GM23338 (cell line): ENCODE measurements at regions not wholly inside any gene's neighbourhood (a gene's known extent, or its start where the extent isn't known, plus 50 kb on each side); places are given as distances from the start of the nearest gene placed in this dataset.

Experiments used
- ATAC-seq: fragments of 200-7000 bp; cut with Tn5 transposase; 3 replicates; pipeline ENCODE4 v1.9.1; 2020
- DNase-seq: peaks from one replicate; pipeline ENCODE4 v3.0.0-alpha.2; 2015; ENCODE audit warnings: low spot score
- H2AFZ ChIP-seq: fragments of 200-600 bp; sonication (generic); 2 replicates; pipeline ENCODE4 v1.8.0; 2016; ENCODE audit warnings: antibody characterized with exemption, mild to moderate bottlenecking, moderate library complexity
- H3F3A ChIP-seq: fragments of 200-600 bp; sonication (generic); replicated peaks from 2 replicates; pipeline ENCODE4 v1.8.0; 2017; ENCODE audit warnings: antibody characterized with exemption, mixed run types, low read depth
- H3K27ac ChIP-seq: fragments of 200-600 bp; sonication (generic); 2 replicates; pipeline ENCODE4 v1.6.1; 2016; ENCODE audit warnings: low read depth
- H3K27me3 ChIP-seq: fragments of 200-600 bp; sonication (generic); 2 replicates; pipeline ENCODE4 v1.8.0; 2016; ENCODE audit warnings: mild to moderate bottlenecking, mixed run types, moderate library complexity; ENCODE audit not compliant: insufficient read depth
- H3K36me3 ChIP-seq: fragments of 200-600 bp; sonication (generic); 2 replicates; pipeline ENCODE4 v1.8.0; 2016; ENCODE audit warnings: mild to moderate bottlenecking; ENCODE audit not compliant: insufficient read depth
- H3K4me1 ChIP-seq: fragments of 200-600 bp; sonication (generic); 2 replicates; pipeline ENCODE4 v1.8.0; 2016; ENCODE audit warnings: mild to moderate bottlenecking, moderate library complexity; ENCODE audit not compliant: insufficient read depth
- H3K4me2 ChIP-seq: fragments of 200-600 bp; sonication (generic); 2 replicates; pipeline ENCODE4 v1.7.1; 2017; ENCODE audit warnings: mixed run types
- H3K4me3 ChIP-seq: fragments of 200-600 bp; sonication (generic); 2 replicates; pipeline ENCODE4 v1.6.1; 2016; ENCODE audit warnings: mixed run types
- H3K79me2 ChIP-seq: fragments of 200-600 bp; sonication (generic); replicated peaks from 2 replicates; pipeline ENCODE4 v1.8.0; 2017; ENCODE audit warnings: mild to moderate bottlenecking; ENCODE audit not compliant: insufficient read depth
- H3K9me2 ChIP-seq: fragments of 200-600 bp; sonication (generic); 2 replicates; pipeline ENCODE4 v1.8.0; 2017; ENCODE audit not compliant: insufficient read depth
- H4K20me1 ChIP-seq: fragments of 200-600 bp; sonication (generic); replicated peaks from 2 replicates; pipeline ENCODE4 v1.8.0; 2017; ENCODE audit warnings: mild to moderate bottlenecking; ENCODE audit not compliant: insufficient read depth
- H3K27ac Mint-ChIP-seq: 2 replicates; pipeline ENCODE4 v1.8.0; 2020; ENCODE audit warnings: inconsistent platforms, mild to moderate bottlenecking, moderate library complexity, mixed read lengths
- H3K27me3 Mint-ChIP-seq: 3 replicates; pipeline ENCODE4 v1.8.0; 2022; ENCODE audit warnings: low read depth, mild to moderate bottlenecking, moderate library complexity, mixed read lengths, inconsistent platforms; ENCODE audit not compliant: insufficient read depth, poor library complexity
- H3K36me3 Mint-ChIP-seq: 3 replicates; pipeline ENCODE4 v1.8.0; 2021; ENCODE audit warnings: low read depth, mild to moderate bottlenecking, inconsistent platforms, moderate library complexity, mixed read lengths
- H3K4me1 Mint-ChIP-seq: 3 replicates; pipeline ENCODE4 v1.8.0; 2020; ENCODE audit warnings: mild to moderate bottlenecking, inconsistent platforms, mixed read lengths
- H3K4me3 Mint-ChIP-seq: 3 replicates; pipeline ENCODE4 v1.8.0; 2021; ENCODE audit warnings: moderate library complexity, mild to moderate bottlenecking, inconsistent platforms, mixed read lengths
- H3K9me3 Mint-ChIP-seq: 3 replicates; pipeline ENCODE4 v1.8.0; 2020; ENCODE audit warnings: moderate library complexity, mild to moderate bottlenecking, inconsistent platforms, mixed read lengths
- CREB1 ChIP-seq: fragments of 250-450 bp; sonication (Bioruptor Pico); IDR thresholded peaks from 2 replicates; pipeline ENCODE4 v1.5.0; 2020; ENCODE audit warnings: low read depth, mild to moderate bottlenecking, moderate library complexity
- CTCF ChIP-seq, 2 experiments: fragments of 200-600 bp in 1 of 2; sonication (generic) in 1 of 2; conservative IDR thresholded peaks; 2 replicates each; pipeline versions ENCODE4 v1.5.1 to v1.6.1; 2016 to 2017; ENCODE audit warnings: antibody characterized with exemption in 2 of 2, low read depth in 2 of 2, mild to moderate bottlenecking in 2 of 2, moderate library complexity in 1 of 2
- ETS1 ChIP-seq: IDR thresholded peaks from 2 replicates; pipeline ENCODE4 v1.6.1; 2016; ENCODE audit warnings: antibody characterized with exemption
- NANOG ChIP-seq: IDR thresholded peaks from 2 replicates; pipeline ENCODE4 v1.6.1; 2016; ENCODE audit warnings: antibody characterized with exemption, borderline replicate concordance
- STAT1 ChIP-seq: IDR thresholded peaks from one replicate; pipeline ENCODE4 v1.6.1; 2016; ENCODE audit warnings: antibody characterized with exemption; ENCODE audit not compliant: unreplicated experiment
- ZNF331 ChIP-seq: fragments of 250-450 bp; sonication (Bioruptor Pico); IDR thresholded peaks from 2 replicates; pipeline ENCODE4 v1.5.0; 2020; ENCODE audit warnings: low read depth, mild to moderate bottlenecking, moderate library complexity
- ZNF462 ChIP-seq: fragments of 250-450 bp; sonication (Bioruptor Pico); IDR thresholded peaks from 2 replicates; pipeline ENCODE4 v1.5.0; 2020; ENCODE audit warnings: mild to moderate bottlenecking, moderate library complexity

GRCh38 chr5:152329761-152330283 lies 75.3 kb downstream of the NMUR2 start:
- Histone ChIP-seq H3K27me3 (no peaks in the 10 kb centered on the region), H3K4me3 (no peak overlapping the region), H3K9me2 (peaks cover 5% of the 10 kb centered on the region), H3K36me3 (no peaks in the 10 kb centered on the region), H3K4me1 (no peaks in the 10 kb centered on the region), H4K20me1 (no peaks in the 10 kb centered on the region), H3K27ac (no peak overlapping the region), H2AFZ (no peak overlapping the region), H3K4me2 (no peak overlapping the region), H3K79me2 (no peaks in the 10 kb centered on the region), H3F3A (no peaks in the 10 kb centered on the region)
- no peaks in the 10 kb centered on the region; the same call in 2 of the 3 replicates for H3K9me3 Mint-ChIP-seq
- H3K27ac Mint-ChIP-seq = no peak overlapping the region
- H3K36me3 Mint-ChIP-seq = no peaks in the 10 kb centered on the region
- no peak overlapping the region for H3K4me3 Mint-ChIP-seq
- H3K4me1 Mint-ChIP-seq = peaks cover 4% of the 10 kb centered on the region; the same call in 2 of the 3 replicates
- DNase-seq (no peak), ATAC-seq (no peak)
- H3K27me3 Mint-ChIP-seq = no peaks in the 10 kb centered on the region
- no peak for TF ChIP-seq CREB1 (CRISPR knock-in tag)
- no peak for TF ChIP-seq ZNF331 (CRISPR knock-in tag)
- no peak for TF ChIP-seq NANOG
- TF ChIP-seq CTCF (conservative IDR thresholded peaks at IDR 0.05; ENCODE audit: low read depth in 2 of 2) = no peak
- TF ChIP-seq STAT1 = no peak
- TF ChIP-seq ETS1 = no peak
- no peak for TF ChIP-seq ZNF462
